Suprapubic skin (tissue), 4 donors: ENCODE measurements at regions not wholly inside any gene's neighbourhood (a gene's known extent, or its start where the extent isn't known, plus 50 kb on each side); places are given as distances from the start of the nearest gene placed in this dataset.
A peak's percentile ranks its signal among the peaks of the same experiment; 100 is the strongest.
"Not testable (repeated sequence)": the region's sequence is repeated elsewhere in the genome, so short reads cannot be mapped to it uniquely, and the experiment has no call there.

Experiments
- DNase-seq, 2 donors: peaks; one replicate each; pipeline ENCODE4 v3.0.0-alpha.2; 2019; ENCODE audit warnings: low spot score in 2 of 2
- H3K27ac ChIP-seq: fragments of 200-600 bp; sonication (generic); one replicate; pipeline ENCODE4 v1.5.1; 2019
- H3K27me3 ChIP-seq: fragments of 200-600 bp; sonication (generic); one replicate; pipeline ENCODE4 v1.5.1; 2019
- H3K36me3 ChIP-seq: fragments of 200-600 bp; sonication (generic); one replicate; pipeline ENCODE4 v1.5.1; 2019
- H3K4me1 ChIP-seq: fragments of 200-600 bp; sonication (generic); one replicate; pipeline ENCODE4 v1.5.1; 2019
- H3K4me3 ChIP-seq: fragments of 200-600 bp; sonication (generic); one replicate; pipeline ENCODE4 v1.5.1; 2019; ENCODE audit warnings: mild to moderate bottlenecking
- H3K9me3 ChIP-seq: fragments of 200-600 bp; sonication (generic); one replicate; pipeline ENCODE4 v1.5.1; 2019
- EP300 ChIP-seq: sonication (generic); formaldehyde crosslinking; IDR thresholded peaks from one replicate; pipeline ENCODE4 v1.6.1; 2017; ENCODE audit warnings: antibody characterized with exemption
- POLR2A ChIP-seq, 2 donors: fragments of 450-650 bp; IDR thresholded peaks; one replicate each; pipeline ENCODE4 v1.6.1; 2017; ENCODE audit warnings: antibody characterized with exemption in 2 of 2, mild to moderate bottlenecking in 2 of 2, moderate library complexity in 2 of 2
- POLR2AphosphoS5 ChIP-seq, 3 donors: sonication (generic); formaldehyde crosslinking; IDR thresholded peaks; one replicate each; pipeline ENCODE4 v1.6.1; 2017; ENCODE audit warnings: antibody characterized with exemption in 3 of 3
- WGBS: methylation state at CpG from one replicate; pipeline ENCODE4 v1.1.5; 2018; 5-methylcytosine and 5-hydroxymethylcytosine counted together
- TF ChIP-seq, protein P1 (sequence below), 2 donors: fragments of 200-600 bp in 1 of 2; fragments of 450-650 bp in 1 of 2; sonication (generic) in 1 of 2; IDR thresholded peaks; one replicate each; pipeline ENCODE4 v1.5.1; 2016 to 2019; ENCODE audit warnings: antibody characterized with exemption in 2 of 2, mild to moderate bottlenecking in 1 of 2, moderate library complexity in 1 of 2

DNA sequence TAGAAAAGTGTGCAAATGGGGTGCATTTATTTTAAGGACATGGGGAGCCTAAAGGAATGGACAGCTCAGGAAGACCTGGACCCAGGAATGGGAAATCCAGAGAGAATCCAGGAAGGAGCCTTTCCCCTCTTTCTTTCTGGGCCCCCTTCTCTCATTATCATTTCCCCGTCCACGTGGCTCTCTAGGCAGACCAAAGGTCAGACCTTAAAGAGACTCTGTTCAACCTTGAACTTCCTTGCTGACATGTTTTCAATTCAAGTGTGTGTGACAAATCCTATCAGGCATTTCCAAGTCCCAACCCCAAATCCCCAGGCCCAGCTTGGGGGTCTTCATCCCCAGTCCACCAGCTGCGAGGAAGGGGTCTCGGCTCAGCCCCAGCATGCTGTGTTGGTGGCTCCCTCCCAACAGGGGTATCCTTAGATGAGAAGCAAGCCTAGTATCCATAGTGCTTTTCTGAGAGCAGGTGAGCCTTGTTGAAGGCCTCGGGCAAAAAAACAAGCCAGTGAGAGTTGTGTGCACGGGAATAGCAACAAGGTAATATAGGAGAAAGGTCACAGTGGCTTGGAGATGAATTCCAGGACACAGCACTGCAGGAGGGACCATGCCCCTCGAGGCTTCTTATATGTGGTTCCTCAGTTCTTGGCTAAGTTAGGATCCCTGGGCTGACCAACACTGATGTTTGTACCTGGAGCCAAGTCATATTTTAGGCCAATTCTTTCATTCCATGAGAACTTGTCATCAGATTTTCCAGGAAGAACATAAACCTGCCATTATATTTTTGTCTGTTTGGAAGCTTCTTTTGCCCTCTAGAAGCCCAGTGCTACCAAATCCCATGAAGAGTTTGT lies 130.0 kb downstream of the ASB7 start:
- Histone ChIP-seq H3K4me3 (no peak overlapping the region), H3K36me3 (no peaks in the 10 kb centered on the region), H3K9me3 (no peaks in the 10 kb centered on the region), H3K27ac (no peak overlapping the region), H3K27me3 (no peaks in the 10 kb centered on the region), H3K4me1 (peaks cover 14% of the 10 kb centered on the region)
- 78% methylated on average over 7 of the region's 7 CpGs for WGBS
- TF ChIP-seq EP300 (no peak), POLR2AphosphoS5 (IDR thresholded peaks at IDR 0.05) (no peak), POLR2A (IDR thresholded peaks at IDR 0.05) (no peak)
- TF ChIP-seq, protein P1, sequence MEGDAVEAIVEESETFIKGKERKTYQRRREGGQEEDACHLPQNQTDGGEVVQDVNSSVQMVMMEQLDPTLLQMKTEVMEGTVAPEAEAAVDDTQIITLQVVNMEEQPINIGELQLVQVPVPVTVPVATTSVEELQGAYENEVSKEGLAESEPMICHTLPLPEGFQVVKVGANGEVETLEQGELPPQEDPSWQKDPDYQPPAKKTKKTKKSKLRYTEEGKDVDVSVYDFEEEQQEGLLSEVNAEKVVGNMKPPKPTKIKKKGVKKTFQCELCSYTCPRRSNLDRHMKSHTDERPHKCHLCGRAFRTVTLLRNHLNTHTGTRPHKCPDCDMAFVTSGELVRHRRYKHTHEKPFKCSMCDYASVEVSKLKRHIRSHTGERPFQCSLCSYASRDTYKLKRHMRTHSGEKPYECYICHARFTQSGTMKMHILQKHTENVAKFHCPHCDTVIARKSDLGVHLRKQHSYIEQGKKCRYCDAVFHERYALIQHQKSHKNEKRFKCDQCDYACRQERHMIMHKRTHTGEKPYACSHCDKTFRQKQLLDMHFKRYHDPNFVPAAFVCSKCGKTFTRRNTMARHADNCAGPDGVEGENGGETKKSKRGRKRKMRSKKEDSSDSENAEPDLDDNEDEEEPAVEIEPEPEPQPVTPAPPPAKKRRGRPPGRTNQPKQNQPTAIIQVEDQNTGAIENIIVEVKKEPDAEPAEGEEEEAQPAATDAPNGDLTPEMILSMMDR (IDR thresholded peaks at IDR 0.05) = no peak
- peak in 1 of 2 donors; percentile 59 for DNase-seq

DNA sequence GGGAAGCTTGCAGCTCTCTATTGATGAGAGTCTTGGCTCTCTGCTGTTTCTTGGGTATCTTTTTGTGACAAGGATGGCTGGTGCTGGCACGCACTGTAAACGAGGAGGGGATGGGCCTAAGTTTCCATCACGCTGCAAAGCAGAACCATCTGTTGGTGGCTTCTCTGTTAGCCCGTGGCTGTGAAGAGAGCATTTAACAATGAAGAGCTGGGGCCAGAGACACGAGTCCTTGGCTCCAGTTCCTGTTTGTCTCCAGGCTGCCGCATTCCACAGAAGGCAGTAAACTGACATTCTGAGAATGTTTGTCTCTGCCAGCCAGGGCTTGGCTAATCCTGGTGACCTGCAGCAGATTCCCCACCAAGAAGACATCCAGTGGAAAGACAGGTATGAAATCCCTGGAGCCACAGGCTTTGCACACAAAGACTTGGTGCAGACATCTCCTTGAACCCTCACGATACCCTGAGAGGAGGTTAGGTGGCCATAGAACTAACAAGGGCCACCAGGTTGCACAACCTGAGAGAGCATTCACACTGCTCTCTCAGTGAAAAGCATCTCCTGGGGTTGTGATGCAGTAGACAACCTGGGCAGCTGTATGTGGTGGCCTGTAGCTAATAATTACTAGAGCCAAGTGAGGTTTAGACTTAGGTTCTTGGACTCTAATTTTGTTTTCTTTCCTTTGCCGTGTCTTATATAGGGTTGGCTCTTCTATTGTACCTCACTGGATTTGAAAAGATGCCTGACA lies 130.9 kb downstream of the ASB7 start:
- H3K9me3 ChIP-seq = no peaks in the 10 kb centered on the region
- TF ChIP-seq EP300 (no peak), POLR2AphosphoS5 (IDR thresholded peaks at IDR 0.05) (peak in 1 of 3 donors; percentile 29)
- TF ChIP-seq, protein P1 (IDR thresholded peaks at IDR 0.05) = no peak
- H3K4me1 ChIP-seq = peaks cover 14% of the 10 kb centered on the region
- H3K36me3 ChIP-seq = no peaks in the 10 kb centered on the region
- 28% methylated on average over 8 of the region's 8 CpGs for WGBS
- H3K27me3 ChIP-seq = no peaks in the 10 kb centered on the region
- H3K4me3 ChIP-seq = no peak overlapping the region
- peak overlapping the region; percentile 30 for H3K27ac ChIP-seq
- DNase-seq = peak in 1 of 2 donors; percentile 71

DNA sequence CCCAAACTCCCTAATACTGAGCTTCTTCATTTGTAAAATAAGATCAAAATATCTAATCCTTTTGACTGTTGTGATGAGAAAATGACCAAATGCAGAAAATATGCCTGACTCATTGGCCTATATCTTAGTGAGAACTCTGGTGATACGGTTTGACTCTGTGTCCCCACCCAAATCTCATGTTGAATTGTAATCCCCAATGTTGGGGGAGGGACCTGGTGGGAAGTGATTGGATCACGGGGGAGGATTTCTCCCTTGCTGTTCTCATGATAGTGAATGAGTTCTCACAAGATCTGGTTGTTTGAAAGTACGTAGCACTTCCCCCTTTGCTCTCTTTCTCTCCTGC lies 131.4 kb downstream of the ASB7 start:
- H3K4me3 ChIP-seq, H3K9me3 ChIP-seq, H3K27me3 ChIP-seq, H3K36me3 ChIP-seq, DNase-seq: not testable (repeated sequence)
- Histone ChIP-seq H3K4me1 (peaks cover 14% of the 10 kb centered on the region), H3K27ac (peak overlapping the region; percentile 30)
- WGBS = 73% methylated on average over 3 of the region's 3 CpGs

DNA sequence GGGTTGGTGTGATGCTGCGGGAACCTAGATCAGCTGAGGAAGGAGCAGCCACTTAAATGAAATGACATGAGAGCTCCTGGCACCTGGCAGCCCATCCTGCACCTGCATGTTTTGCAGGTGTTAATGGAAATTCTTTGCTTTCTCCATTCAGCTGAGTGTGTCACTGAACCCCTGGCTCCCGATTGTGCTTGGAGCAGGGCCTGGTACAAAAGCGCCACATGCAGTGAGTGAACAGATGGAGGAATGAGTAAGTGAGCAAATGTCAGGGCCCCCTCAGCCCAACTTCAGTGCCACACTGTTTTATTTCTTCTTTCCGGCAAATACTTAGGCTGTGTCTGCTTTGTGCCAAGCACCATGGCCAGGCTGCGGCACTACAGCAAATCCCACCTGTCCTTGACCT lies 132.2 kb downstream of the ASB7 start:
- no peaks in the 10 kb centered on the region for H3K9me3 ChIP-seq
- no peaks in the 10 kb centered on the region for H3K36me3 ChIP-seq
- no peak for DNase-seq
- no peak for TF ChIP-seq POLR2AphosphoS5 (IDR thresholded peaks at IDR 0.05)
- TF ChIP-seq, protein P1 (IDR thresholded peaks at IDR 0.05) = no peak
- no peak for TF ChIP-seq POLR2A (IDR thresholded peaks at IDR 0.05)
- TF ChIP-seq EP300 = no peak
- H3K27ac ChIP-seq = no peak overlapping the region
- H3K27me3 ChIP-seq = no peaks in the 10 kb centered on the region
- no peak overlapping the region for H3K4me3 ChIP-seq
- peaks cover 14% of the 10 kb centered on the region for H3K4me1 ChIP-seq
- WGBS = 87% methylated on average over 5 of the region's 5 CpGs

DNA sequence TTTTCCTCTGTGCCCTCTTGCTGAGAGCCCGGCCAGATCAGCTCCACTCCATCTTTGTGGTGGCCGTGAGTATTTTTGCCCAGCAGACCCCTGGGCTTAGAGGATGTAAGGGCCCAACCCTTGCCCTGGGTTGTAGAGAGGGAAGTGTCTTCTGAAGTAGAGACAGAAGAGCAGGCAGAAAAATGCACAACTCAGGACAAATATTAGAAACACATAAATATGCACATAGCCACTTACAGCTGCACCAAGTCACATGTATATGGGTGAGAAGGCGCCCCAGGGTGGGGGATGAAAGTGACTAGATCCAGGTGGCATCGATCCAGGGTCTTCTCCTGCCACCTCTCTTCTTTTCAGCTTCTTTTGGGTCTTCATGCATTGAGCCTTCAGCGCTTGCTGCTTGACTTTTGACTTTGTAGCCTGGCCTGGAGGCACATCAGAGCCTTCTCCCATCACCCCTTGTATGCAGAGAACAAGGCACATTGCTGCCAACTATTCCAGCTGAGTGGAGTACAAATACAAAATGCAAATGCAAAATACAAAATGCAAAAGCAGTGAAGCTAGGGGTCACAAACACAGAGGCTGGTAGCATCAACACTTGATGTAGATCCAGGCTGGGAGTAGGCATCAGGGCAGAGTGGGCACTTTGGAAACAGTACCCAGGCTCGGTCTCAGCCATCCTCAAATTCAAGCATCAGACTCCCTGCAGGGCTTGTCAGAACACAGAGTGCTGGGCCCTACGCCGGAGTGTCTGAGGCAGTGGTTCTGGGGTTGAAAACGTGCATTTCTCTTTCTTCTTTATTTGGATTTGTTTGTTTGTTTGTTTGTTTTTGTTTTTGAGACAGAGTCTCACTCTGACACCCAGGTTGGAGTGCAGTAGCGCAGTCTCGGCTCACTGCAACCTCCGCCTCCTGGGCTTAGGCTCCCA lies 133.0 kb downstream of the ASB7 start:
- Histone ChIP-seq H3K27ac (no peak overlapping the region), H3K9me3 (no peaks in the 10 kb centered on the region), H3K27me3 (no peaks in the 10 kb centered on the region), H3K4me3 (no peak overlapping the region), H3K36me3 (no peaks in the 10 kb centered on the region), H3K4me1 (peaks cover 14% of the 10 kb centered on the region)
- peak; percentile 36 to 73 for DNase-seq
- TF ChIP-seq POLR2A (IDR thresholded peaks at IDR 0.05) = no peak
- TF ChIP-seq EP300 = no peak
- TF ChIP-seq, protein P1 (IDR thresholded peaks at IDR 0.05) = no peak
- no peak for TF ChIP-seq POLR2AphosphoS5 (IDR thresholded peaks at IDR 0.05)
- WGBS = 94% methylated on average over 12 of the region's 12 CpGs
